ENCODE measurements at regions not wholly inside any gene's neighbourhood (a gene's known extent, or its start where the extent isn't known, plus 50 kb on each side); places are given as distances from the start of the nearest gene placed in this dataset.

DNA sequence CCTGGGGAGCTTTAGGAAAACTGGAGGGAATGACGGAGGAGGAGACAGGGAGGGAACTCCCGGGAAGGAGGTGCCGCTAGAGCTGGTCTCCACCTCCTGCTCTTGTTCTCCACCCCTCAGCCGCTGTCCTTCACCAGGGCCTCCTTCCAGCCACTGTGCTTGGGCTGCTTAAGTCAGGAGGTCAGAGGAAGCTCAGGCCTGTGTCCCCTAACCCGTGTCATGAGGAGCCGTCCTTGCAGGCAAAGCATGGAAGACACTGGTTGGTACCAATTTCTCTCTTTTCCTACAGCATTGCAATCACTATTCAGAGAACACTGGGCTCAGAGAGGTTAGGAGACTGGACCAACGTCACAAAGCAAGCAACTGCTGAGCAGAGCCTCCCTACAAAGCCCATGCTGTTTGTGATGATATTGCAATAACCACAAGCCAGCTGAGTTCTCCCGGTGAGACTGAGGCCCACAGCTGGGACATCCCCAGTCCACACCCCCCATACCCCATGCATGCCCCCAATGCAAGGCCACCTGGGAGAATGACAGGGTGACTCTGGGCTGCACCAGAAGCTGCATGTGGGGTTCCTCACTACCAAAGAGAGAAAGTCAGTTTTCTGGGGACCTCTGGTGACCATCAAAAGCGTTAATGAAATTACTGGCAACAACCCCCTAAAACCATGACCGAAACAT, 427.5 kb downstream of the NPHP4 start:
- Histone ChIP-seq H3K27me3 (no peaks in the 10 kb centered on the region), H3K4me1 (no peaks in the 10 kb centered on the region), H3K9me3 (no peaks in the 10 kb centered on the region), H3K36me3 (no peaks in the 10 kb centered on the region), H3K4me3 (no peak overlapping the region), H3K27ac (no peak overlapping the region)
- intact Hi-C loops (cut with DNase I; ENCODE audit: low total_unique reads), result no loop called here
- in situ Hi-C loops (cut with MboI; ENCODE audit: low sequenced_read_pairs in 4 of 4), result no loop called here
- no peak for DNase-seq
- no peak for ATAC-seq
- TF ChIP-seq, protein P1, sequence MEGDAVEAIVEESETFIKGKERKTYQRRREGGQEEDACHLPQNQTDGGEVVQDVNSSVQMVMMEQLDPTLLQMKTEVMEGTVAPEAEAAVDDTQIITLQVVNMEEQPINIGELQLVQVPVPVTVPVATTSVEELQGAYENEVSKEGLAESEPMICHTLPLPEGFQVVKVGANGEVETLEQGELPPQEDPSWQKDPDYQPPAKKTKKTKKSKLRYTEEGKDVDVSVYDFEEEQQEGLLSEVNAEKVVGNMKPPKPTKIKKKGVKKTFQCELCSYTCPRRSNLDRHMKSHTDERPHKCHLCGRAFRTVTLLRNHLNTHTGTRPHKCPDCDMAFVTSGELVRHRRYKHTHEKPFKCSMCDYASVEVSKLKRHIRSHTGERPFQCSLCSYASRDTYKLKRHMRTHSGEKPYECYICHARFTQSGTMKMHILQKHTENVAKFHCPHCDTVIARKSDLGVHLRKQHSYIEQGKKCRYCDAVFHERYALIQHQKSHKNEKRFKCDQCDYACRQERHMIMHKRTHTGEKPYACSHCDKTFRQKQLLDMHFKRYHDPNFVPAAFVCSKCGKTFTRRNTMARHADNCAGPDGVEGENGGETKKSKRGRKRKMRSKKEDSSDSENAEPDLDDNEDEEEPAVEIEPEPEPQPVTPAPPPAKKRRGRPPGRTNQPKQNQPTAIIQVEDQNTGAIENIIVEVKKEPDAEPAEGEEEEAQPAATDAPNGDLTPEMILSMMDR (IDR thresholded peaks at IDR 0.05 in 4 of 5, conservative IDR thresholded peaks at IDR 0.05 in 1 of 5), result no peak
- TF ChIP-seq POLR2A (IDR thresholded peaks at IDR 0.05), result no peak

GRCh38 chr1:5563861-5564577, 428.2 kb downstream of the NPHP4 start:
- Histone ChIP-seq H3K9me3 (no peaks in the 10 kb centered on the region), H3K27ac (no peak overlapping the region), H3K4me1 (no peaks in the 10 kb centered on the region), H3K4me3 (no peak overlapping the region), H3K36me3 (no peaks in the 10 kb centered on the region), H3K27me3 (no peaks in the 10 kb centered on the region)
- ATAC-seq, result no peak
- DNase-seq, result no peak
- in situ Hi-C loops (cut with MboI; ENCODE audit: low sequenced_read_pairs in 4 of 4), result no loop called here
- no peak for TF ChIP-seq POLR2A (IDR thresholded peaks at IDR 0.05)
- TF ChIP-seq, protein P1 (IDR thresholded peaks at IDR 0.05 in 4 of 5, conservative IDR thresholded peaks at IDR 0.05 in 1 of 5), result no peak
- intact Hi-C loops (cut with DNase I; ENCODE audit: low total_unique reads), result no loop called here

DNA sequence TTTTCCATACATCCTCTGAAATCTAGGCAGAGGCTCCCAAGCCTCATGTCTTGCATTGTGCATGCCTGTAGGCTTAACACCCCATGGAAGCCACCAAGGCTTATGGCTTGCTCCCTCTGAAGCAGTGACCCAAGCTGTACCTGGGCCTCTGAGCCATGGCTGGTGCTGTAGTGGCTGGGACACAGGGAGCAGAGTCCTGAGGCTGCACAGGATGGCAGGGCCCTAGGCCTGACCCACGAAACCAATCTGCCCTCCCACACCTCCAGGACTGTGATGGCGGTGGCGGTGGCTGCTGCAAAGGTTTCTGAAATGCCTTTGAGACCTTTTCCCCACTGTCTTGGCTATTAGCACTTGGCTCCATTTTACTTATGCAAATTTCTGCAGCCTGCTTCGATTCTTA, 429.5 kb downstream of the NPHP4 start:
- DNase-seq (no peak), ATAC-seq (no peak)
- Histone ChIP-seq H3K9me3 (no peaks in the 10 kb centered on the region), H3K27ac (no peak overlapping the region), H3K4me3 (no peak overlapping the region), H3K27me3 (no peaks in the 10 kb centered on the region), H3K36me3 (no peaks in the 10 kb centered on the region), H3K4me1 (no peaks in the 10 kb centered on the region)
- in situ Hi-C loops (cut with MboI; ENCODE audit: low sequenced_read_pairs in 4 of 4), result no loop called here
- intact Hi-C loops (cut with DNase I; ENCODE audit: low total_unique reads), result no loop called here
- no peak for TF ChIP-seq POLR2A (IDR thresholded peaks at IDR 0.05)
- TF ChIP-seq, protein P1 (IDR thresholded peaks at IDR 0.05 in 4 of 5, conservative IDR thresholded peaks at IDR 0.05 in 1 of 5), result no peak

DNA sequence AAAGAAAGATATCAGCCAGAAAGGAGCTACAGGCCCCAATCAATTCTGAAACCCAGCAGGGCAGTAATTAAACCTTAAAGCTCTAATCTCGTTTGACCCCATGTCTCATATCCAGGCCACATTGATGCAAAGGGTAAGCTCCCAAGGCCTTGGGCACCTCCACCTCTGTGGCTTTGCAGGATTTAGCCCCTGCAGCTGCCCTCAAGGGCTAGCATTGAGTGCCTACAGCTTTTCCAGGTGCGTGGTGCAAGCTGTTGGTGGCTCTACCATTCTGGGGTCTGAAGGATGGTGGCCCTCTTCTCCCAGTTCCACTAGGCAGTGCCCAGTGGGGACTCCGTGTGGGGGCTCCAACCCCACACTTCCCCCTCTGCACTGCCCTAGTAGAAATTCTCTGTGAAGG, 429.9 kb downstream of the NPHP4 start:
- Histone ChIP-seq H3K27ac (no peak overlapping the region), H3K4me3 (no peak overlapping the region), H3K4me1 (no peaks in the 10 kb centered on the region), H3K36me3 (no peaks in the 10 kb centered on the region), H3K27me3 (no peaks in the 10 kb centered on the region), H3K9me3 (no peaks in the 10 kb centered on the region)
- intact Hi-C loops (cut with DNase I; ENCODE audit: low total_unique reads) (no loop called here), in situ Hi-C loops (cut with MboI; ENCODE audit: low sequenced_read_pairs in 4 of 4) (no loop called here)
- DNase-seq (no peak), ATAC-seq (no peak)
- TF ChIP-seq, protein P1 (IDR thresholded peaks at IDR 0.05 in 4 of 5, conservative IDR thresholded peaks at IDR 0.05 in 1 of 5), result no peak
- TF ChIP-seq POLR2A (IDR thresholded peaks at IDR 0.05), result no peak

Data from gastrocnemius medialis (tissue), 4 donors.